ENCODE measurements at regions not wholly inside any gene's neighbourhood (a gene's known extent, or its start where the extent isn't known, plus 50 kb on each side); places are given as distances from the start of the nearest gene placed in this dataset.

- Mint-ChIP-seq H3K9me3 (peaks cover 7% of the 10 kb centered on the region), H3K27ac (peak overlapping the region; percentile 1), H3K36me3 (ENCODE audit: low read depth) (no peaks in the 10 kb centered on the region), H3K4me1 (peaks cover 39% of the 10 kb centered on the region), H3K4me3 (no peak overlapping the region), H3K27me3 (no peaks in the 10 kb centered on the region)
- ATAC-seq (replicated peaks) = no peak
Observed at GRCh38 chr13:40211586-40211968, 454.9 kb downstream of the FOXO1 start.

- no peaks in the 10 kb centered on the region for H3K27me3 Mint-ChIP-seq
- H3K36me3 Mint-ChIP-seq (ENCODE audit: low read depth) = no peaks in the 10 kb centered on the region
- no peak for ATAC-seq (replicated peaks)
Observed at GRCh38 chr13:40213779-40214178, 452.7 kb downstream of the FOXO1 start.

DNA sequence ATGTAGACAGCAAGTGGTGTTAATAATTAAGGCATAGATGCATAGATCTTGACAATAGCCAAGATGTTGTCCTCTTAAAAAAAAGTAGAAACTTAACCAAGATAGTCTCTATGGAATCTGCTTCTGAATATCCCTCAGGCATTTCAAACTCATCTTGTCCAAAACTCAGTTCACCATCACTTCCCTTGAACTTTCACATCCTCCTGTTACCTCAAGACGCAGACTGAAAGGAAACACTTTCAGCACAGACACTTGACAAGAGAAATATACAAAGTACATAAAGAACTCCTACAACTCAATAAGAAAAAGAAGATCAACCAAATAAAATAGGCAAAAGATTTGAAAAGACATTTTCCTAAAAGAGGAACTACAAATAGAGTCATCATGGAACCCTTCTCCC lies 451.1 kb downstream of the FOXO1 start:
- H3K27me3 Mint-ChIP-seq = no peaks in the 10 kb centered on the region
- H3K4me3 Mint-ChIP-seq = no peak overlapping the region
- H3K9me3 Mint-ChIP-seq = peaks cover 4% of the 10 kb centered on the region
- H3K4me1 Mint-ChIP-seq = peaks cover 41% of the 10 kb centered on the region
- no peaks in the 10 kb centered on the region for H3K36me3 Mint-ChIP-seq (ENCODE audit: low read depth)
- H3K27ac Mint-ChIP-seq = no peak overlapping the region
- ATAC-seq (replicated peaks) = no peak

More at GRCh38 chr13:40213779-40214178, 452.7 kb downstream of the FOXO1 start:
- Mint-ChIP-seq H3K9me3 (peaks cover 4% of the 10 kb centered on the region), H3K4me1 (peaks cover 31% of the 10 kb centered on the region), H3K4me3 (no peak overlapping the region), H3K27ac (no peak overlapping the region)

DNA sequence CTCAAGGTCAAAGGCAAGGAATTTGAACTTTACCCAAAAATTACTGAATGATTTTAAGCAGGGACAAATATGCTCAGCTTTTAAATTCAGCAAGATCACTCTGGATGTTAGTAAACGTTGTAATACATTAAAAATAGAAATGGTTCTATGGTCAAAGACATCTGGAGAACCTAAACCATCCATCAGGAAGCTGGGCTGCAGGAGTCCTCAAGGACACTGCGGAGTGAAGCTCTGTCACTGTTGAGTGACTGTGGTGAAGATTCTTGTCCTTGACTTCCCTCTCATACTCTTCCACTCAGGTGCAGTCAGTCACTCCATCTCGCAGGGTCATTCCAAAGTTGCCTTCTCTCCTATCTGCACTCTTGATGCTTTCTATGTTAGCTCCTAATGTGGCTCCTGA lies 450.7 kb downstream of the FOXO1 start:
- Mint-ChIP-seq H3K27ac (no peak overlapping the region), H3K27me3 (no peaks in the 10 kb centered on the region), H3K36me3 (ENCODE audit: low read depth) (no peaks in the 10 kb centered on the region), H3K4me3 (no peak overlapping the region), H3K4me1 (peaks cover 42% of the 10 kb centered on the region), H3K9me3 (peaks cover 4% of the 10 kb centered on the region)
- no peak for ATAC-seq (replicated peaks)

GRCh38 chr13:40217675-40218074 lies 448.8 kb downstream of the FOXO1 start:
- H3K4me3 Mint-ChIP-seq = peak overlapping the region; percentile 9
- H3K36me3 Mint-ChIP-seq (ENCODE audit: low read depth) = no peaks in the 10 kb centered on the region
- peaks cover 4% of the 10 kb centered on the region for H3K9me3 Mint-ChIP-seq
- ATAC-seq (replicated peaks) = peak; percentile 43
- H3K27me3 Mint-ChIP-seq = no peaks in the 10 kb centered on the region
- peak overlapping the region; percentile 58 for H3K27ac Mint-ChIP-seq
- H3K4me1 Mint-ChIP-seq = peaks cover 46% of the 10 kb centered on the region

DNA sequence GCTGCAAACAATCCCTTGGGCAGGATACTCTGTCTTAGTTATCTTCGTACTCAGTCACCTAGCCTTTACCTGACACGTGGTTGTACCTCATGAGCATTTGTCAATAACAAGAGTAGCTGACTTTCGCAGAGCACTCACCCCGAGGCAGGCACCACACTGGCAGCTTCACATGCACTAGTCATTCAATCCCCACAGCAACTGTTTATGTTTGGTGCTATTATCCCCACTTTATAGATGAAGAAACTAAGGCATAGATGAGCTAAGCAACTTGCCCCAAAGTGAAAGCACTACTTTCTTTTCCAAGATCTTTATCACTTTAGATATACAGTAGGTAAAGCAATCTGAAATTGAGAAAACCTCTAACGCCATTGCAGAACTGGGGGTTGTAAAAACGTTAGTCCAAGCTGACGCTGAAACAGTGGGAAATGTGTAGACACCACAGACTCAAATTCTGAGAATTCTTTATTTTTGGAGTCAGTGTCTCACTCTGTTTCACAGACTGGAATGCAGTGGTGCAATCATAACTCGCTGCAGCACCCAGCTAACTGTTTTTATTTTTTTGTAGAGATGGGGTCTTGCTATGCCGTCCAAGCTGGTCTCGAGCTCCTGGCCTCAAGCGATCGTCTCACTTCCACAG lies 446.0 kb downstream of the FOXO1 start:
- Mint-ChIP-seq H3K36me3 (ENCODE audit: low read depth) (no peaks in the 10 kb centered on the region), H3K27ac (peak overlapping the region; percentile 80), H3K9me3 (no peaks in the 10 kb centered on the region), H3K4me3 (peak overlapping the region; percentile 63), H3K27me3 (no peaks in the 10 kb centered on the region), H3K4me1 (peaks cover 40% of the 10 kb centered on the region)
- peak; percentile 82 for ATAC-seq (replicated peaks)

DNA sequence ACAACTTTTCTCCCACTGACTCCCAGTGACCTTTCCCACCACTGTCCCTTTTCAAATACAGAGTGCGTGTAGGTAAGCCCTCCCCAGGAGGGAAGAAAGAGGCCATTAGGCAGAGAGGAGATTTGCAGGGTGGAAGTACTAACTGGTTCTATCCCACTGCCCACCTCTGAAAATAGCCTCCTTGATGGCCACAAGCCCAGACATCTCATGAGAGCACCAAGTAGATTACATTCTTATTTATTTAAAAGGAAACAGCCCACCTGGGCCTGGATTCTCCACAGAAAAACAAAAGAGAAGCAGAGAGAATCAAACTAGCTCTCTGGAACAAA lies 445.3 kb downstream of the FOXO1 start:
- H3K4me3 Mint-ChIP-seq = peak overlapping the region; percentile 63
- peak overlapping the region; percentile 80 for H3K27ac Mint-ChIP-seq
- H3K9me3 Mint-ChIP-seq = no peaks in the 10 kb centered on the region
- no peaks in the 10 kb centered on the region for H3K36me3 Mint-ChIP-seq (ENCODE audit: low read depth)
- H3K4me1 Mint-ChIP-seq = peaks cover 36% of the 10 kb centered on the region
- no peaks in the 10 kb centered on the region for H3K27me3 Mint-ChIP-seq
- ATAC-seq (replicated peaks) = no peak

- H3K36me3 Mint-ChIP-seq (ENCODE audit: low read depth) = no peaks in the 10 kb centered on the region
- H3K4me1 Mint-ChIP-seq = peaks cover 34% of the 10 kb centered on the region
- H3K27ac Mint-ChIP-seq = peak overlapping the region; percentile 80
- H3K27me3 Mint-ChIP-seq = no peaks in the 10 kb centered on the region
- H3K4me3 Mint-ChIP-seq = peak overlapping the region; percentile 63
- no peaks in the 10 kb centered on the region for H3K9me3 Mint-ChIP-seq
- ATAC-seq (replicated peaks) = peak; percentile 61
Observed at GRCh38 chr13:40221460-40222201, 444.8 kb downstream of the FOXO1 start.

DNA sequence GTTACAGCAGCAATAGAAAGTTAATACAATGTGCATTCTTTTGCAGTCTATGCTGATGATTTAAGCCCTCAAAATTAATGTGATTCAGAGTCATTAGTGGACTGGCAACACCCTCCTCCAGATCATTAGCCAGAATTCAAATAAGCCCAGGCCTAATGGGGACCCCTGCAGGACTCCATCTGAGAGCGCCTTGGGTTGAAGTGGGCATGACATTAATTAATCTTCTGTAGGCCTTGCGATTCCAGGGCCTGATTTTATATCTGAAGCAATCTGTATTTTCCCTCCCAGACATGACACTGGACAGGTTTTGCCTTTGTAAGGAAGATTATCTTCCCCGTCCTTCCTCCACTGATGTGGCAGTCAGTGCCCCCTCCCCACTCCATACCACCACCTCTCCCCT lies 442.9 kb downstream of the FOXO1 start:
- Mint-ChIP-seq H3K4me3 (no peak overlapping the region), H3K27me3 (no peaks in the 10 kb centered on the region), H3K9me3 (no peaks in the 10 kb centered on the region), H3K4me1 (peaks cover 34% of the 10 kb centered on the region), H3K36me3 (ENCODE audit: low read depth) (no peaks in the 10 kb centered on the region), H3K27ac (no peak overlapping the region)
- no peak for ATAC-seq (replicated peaks)

DNA sequence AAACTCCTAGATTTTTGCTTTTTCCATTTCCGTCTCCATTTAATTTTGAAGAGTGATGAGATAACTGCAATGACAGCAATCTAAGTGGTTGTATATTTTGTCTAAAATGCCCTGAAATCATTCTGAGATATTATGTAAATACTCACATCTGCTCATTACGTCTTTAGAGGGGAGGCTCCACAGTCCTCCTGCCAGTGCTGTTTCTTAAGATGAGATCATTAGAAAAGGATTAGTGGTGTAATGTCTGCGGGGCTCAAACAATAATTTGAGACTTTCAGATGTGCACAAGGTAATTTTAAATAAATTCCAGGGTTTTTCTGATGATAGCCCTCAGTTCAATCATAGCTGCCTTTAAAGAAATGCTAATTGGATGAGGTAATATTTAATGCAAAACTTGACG lies 437.9 kb downstream of the FOXO1 start:
- ATAC-seq (replicated peaks) = no peak
- H3K27me3 Mint-ChIP-seq = no peaks in the 10 kb centered on the region
- no peaks in the 10 kb centered on the region for H3K36me3 Mint-ChIP-seq (ENCODE audit: low read depth)
- H3K9me3 Mint-ChIP-seq = peaks cover 3% of the 10 kb centered on the region
- no peak overlapping the region for H3K27ac Mint-ChIP-seq
- peaks cover 18% of the 10 kb centered on the region for H3K4me1 Mint-ChIP-seq
- no peak overlapping the region for H3K4me3 Mint-ChIP-seq

GRCh38 chr13:40228990-40229389 lies 437.5 kb downstream of the FOXO1 start:
- Mint-ChIP-seq H3K27ac (no peak overlapping the region), H3K27me3 (no peaks in the 10 kb centered on the region), H3K36me3 (ENCODE audit: low read depth) (no peaks in the 10 kb centered on the region), H3K4me3 (no peak overlapping the region), H3K4me1 (peaks cover 18% of the 10 kb centered on the region), H3K9me3 (peaks cover 3% of the 10 kb centered on the region)
- ATAC-seq (replicated peaks) = no peak

- H3K36me3 Mint-ChIP-seq (ENCODE audit: low read depth) = no peaks in the 10 kb centered on the region
- H3K27me3 Mint-ChIP-seq = no peaks in the 10 kb centered on the region
- no peak overlapping the region for H3K27ac Mint-ChIP-seq
- ATAC-seq (replicated peaks) = peak; percentile 34
- peak overlapping the region; percentile 44 for H3K4me3 Mint-ChIP-seq
- peaks cover 18% of the 10 kb centered on the region for H3K4me1 Mint-ChIP-seq
- peaks cover 3% of the 10 kb centered on the region for H3K9me3 Mint-ChIP-seq
Observed at GRCh38 chr13:40230833-40231266, 435.6 kb downstream of the FOXO1 start.

- Mint-ChIP-seq H3K4me3 (peak overlapping the region; percentile 44), H3K27me3 (no peaks in the 10 kb centered on the region), H3K27ac (no peak overlapping the region), H3K36me3 (ENCODE audit: low read depth) (no peaks in the 10 kb centered on the region), H3K4me1 (peaks cover 18% of the 10 kb centered on the region), H3K9me3 (peaks cover 3% of the 10 kb centered on the region)
- ATAC-seq (replicated peaks) = no peak
Observed at GRCh38 chr13:40231311-40231710, 435.1 kb downstream of the FOXO1 start.

DNA sequence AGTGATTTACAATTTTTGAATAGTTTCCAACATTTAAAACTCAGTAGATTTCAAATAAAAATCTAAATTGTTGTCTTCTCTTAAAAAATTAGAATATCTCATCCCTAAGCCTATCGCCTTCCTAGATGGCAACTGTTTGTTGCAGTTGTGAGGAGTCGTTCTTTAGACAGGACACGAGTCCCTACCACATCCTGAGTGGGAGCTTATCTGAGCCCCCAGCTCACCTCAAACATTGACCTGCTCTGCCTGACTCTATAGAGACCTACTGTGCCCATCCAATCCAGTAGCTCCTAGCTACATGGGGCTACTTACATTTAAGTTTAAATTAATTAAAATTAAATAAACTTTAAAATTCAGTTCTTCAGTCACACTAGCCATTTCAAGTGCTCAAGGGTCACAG lies 434.7 kb downstream of the FOXO1 start:
- no peaks in the 10 kb centered on the region for H3K27me3 Mint-ChIP-seq

DNA sequence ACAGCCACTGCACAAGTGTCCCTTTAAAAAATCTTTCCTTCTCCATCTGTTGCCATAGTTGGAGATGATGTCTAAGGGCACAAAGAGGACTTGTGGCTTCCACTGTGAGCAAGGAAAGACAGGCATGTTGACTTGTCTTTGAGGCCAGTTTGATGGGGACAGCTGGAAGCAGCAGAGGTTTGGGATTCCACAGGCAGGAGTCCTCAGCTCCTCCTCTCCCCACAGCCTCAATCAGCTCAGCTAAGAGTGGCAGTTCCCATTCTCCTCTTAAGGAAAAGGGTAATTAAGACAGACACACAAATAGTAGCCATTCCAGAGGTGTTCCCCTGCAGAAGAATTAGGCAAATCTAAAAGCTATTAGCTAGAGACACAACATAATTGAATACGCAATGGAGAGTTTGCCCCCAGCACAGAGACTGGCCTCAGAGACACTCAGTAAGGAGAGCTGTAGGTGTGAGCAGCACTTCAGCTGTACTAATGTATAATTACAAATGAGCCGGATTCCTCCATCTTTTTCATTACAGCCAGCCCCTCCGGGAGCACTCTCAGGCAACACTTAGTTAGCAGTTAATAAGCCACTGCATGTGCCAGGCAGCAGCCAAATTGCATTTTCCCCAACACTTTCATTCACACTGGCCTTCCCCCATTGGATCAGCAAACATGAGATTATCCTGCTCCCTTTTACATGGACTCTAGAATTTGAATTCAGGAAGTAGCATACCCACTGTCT lies 434.0 kb downstream of the FOXO1 start:
- H3K4me3 Mint-ChIP-seq = no peak overlapping the region
- ATAC-seq (replicated peaks) = no peak
- H3K4me1 Mint-ChIP-seq = peaks cover 18% of the 10 kb centered on the region

More for the DNA sequence above, 434.7 kb downstream of the FOXO1 start:
- Mint-ChIP-seq H3K9me3 (peaks cover 3% of the 10 kb centered on the region), H3K4me3 (no peak overlapping the region), H3K4me1 (peaks cover 18% of the 10 kb centered on the region), H3K27ac (no peak overlapping the region), H3K36me3 (ENCODE audit: low read depth) (no peaks in the 10 kb centered on the region)
- ATAC-seq (replicated peaks) = no peak

More for the DNA sequence above, 434.0 kb downstream of the FOXO1 start:
- Mint-ChIP-seq H3K36me3 (ENCODE audit: low read depth) (no peaks in the 10 kb centered on the region), H3K9me3 (peaks cover 3% of the 10 kb centered on the region), H3K27ac (no peak overlapping the region), H3K27me3 (no peaks in the 10 kb centered on the region)
